Endothelial cell (in vitro differentiated cells): ENCODE measurements at regions not wholly inside any gene's neighbourhood (a gene's known extent, or its start where the extent isn't known, plus 50 kb on each side); places are given as distances from the start of the nearest gene placed in this dataset.

Experiments
- DNase-seq: peaks from one replicate; pipeline ENCODE4 v3.0.0; 2021; ENCODE audit warnings: low spot score
- H3K27ac Mint-ChIP-seq: one replicate; pipeline ENCODE4 v1.8.0; 2021; ENCODE audit warnings: mixed read lengths, inconsistent platforms; ENCODE audit not compliant: unreplicated experiment
- H3K27me3 Mint-ChIP-seq: one replicate; pipeline ENCODE4 v1.8.0; 2021; ENCODE audit warnings: mild to moderate bottlenecking, moderate library complexity, mixed read lengths, inconsistent platforms; ENCODE audit not compliant: unreplicated experiment
- H3K36me3 Mint-ChIP-seq: one replicate; pipeline ENCODE4 v1.8.0; 2021; ENCODE audit warnings: mild to moderate bottlenecking, low read depth, mixed read lengths, inconsistent platforms; ENCODE audit not compliant: unreplicated experiment
- H3K4me1 Mint-ChIP-seq: one replicate; pipeline ENCODE4 v1.8.0; 2021; ENCODE audit warnings: mild to moderate bottlenecking, mixed read lengths, inconsistent platforms; ENCODE audit not compliant: unreplicated experiment
- H3K4me3 Mint-ChIP-seq: one replicate; pipeline ENCODE4 v1.8.0; 2021; ENCODE audit warnings: mild to moderate bottlenecking, mixed read lengths, inconsistent platforms; ENCODE audit not compliant: unreplicated experiment
- H3K9me3 Mint-ChIP-seq: one replicate; pipeline ENCODE4 v1.8.0; 2021; ENCODE audit warnings: mixed read lengths, inconsistent platforms; ENCODE audit not compliant: unreplicated experiment
- CTCF ChIP-seq: fragments of 200-600 bp; sonication (generic); IDR thresholded peaks from one replicate; pipeline ENCODE4 v1.5.0; 2021; ENCODE audit warnings: antibody characterized with exemption; ENCODE audit not compliant: unreplicated experiment

GRCh38 chr10:131685007-131685406, 215.8 kb upstream of the PPP2R2D start:
- no peak for DNase-seq
- H3K9me3 Mint-ChIP-seq = no peaks in the 10 kb centered on the region
- peaks cover 6% of the 10 kb centered on the region for H3K27me3 Mint-ChIP-seq
- no peak for TF ChIP-seq CTCF
- H3K36me3 Mint-ChIP-seq = no peaks in the 10 kb centered on the region
- H3K4me1 Mint-ChIP-seq = no peaks in the 10 kb centered on the region
- no peak overlapping the region for H3K27ac Mint-ChIP-seq
- H3K4me3 Mint-ChIP-seq = no peak overlapping the region

DNA sequence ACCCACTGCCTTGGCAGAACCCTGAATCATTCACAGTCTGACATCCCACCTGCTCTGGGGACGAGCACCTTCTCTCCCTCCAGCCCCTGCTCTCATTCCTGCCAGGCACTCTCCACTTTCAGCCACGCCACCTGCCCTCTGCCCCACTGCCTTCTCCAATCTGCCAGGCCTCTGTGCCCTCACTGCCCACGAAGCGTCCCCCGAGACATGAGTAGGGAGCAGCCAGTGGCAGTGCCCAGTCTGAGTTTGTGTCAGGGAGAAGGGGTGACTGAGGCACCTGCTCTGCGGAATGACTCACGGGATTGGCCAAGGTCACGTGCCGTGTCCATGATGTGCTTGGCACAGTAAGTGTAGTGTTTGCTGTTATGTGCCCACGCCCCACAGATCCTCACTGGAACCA, 215.2 kb upstream of the PPP2R2D start:
- no peak for DNase-seq
- no peaks in the 10 kb centered on the region for H3K4me1 Mint-ChIP-seq
- H3K4me3 Mint-ChIP-seq = no peak overlapping the region
- no peaks in the 10 kb centered on the region for H3K36me3 Mint-ChIP-seq
- no peak for TF ChIP-seq CTCF
- H3K27me3 Mint-ChIP-seq = peaks cover 9% of the 10 kb centered on the region
- no peak overlapping the region for H3K27ac Mint-ChIP-seq
- H3K9me3 Mint-ChIP-seq = no peaks in the 10 kb centered on the region

GRCh38 chr10:131686781-131687420, 213.9 kb upstream of the PPP2R2D start:
- H3K27ac Mint-ChIP-seq = no peak overlapping the region
- H3K9me3 Mint-ChIP-seq = no peaks in the 10 kb centered on the region
- H3K27me3 Mint-ChIP-seq = peaks cover 14% of the 10 kb centered on the region
- no peak overlapping the region for H3K4me3 Mint-ChIP-seq
- no peak for DNase-seq
- no peaks in the 10 kb centered on the region for H3K4me1 Mint-ChIP-seq
- TF ChIP-seq CTCF = no peak
- no peaks in the 10 kb centered on the region for H3K36me3 Mint-ChIP-seq

- no peak overlapping the region for H3K4me3 Mint-ChIP-seq
- no peaks in the 10 kb centered on the region for H3K9me3 Mint-ChIP-seq
- no peaks in the 10 kb centered on the region for H3K36me3 Mint-ChIP-seq
- H3K27me3 Mint-ChIP-seq = peaks cover 18% of the 10 kb centered on the region
- no peak for DNase-seq
- no peak overlapping the region for H3K27ac Mint-ChIP-seq
- no peak for TF ChIP-seq CTCF
- no peaks in the 10 kb centered on the region for H3K4me1 Mint-ChIP-seq
Observed at GRCh38 chr10:131688304-131688703, 212.5 kb upstream of the PPP2R2D start.

GRCh38 chr10:131689016-131689415, 211.8 kb upstream of the PPP2R2D start:
- Mint-ChIP-seq H3K27ac (no peak overlapping the region), H3K9me3 (no peaks in the 10 kb centered on the region), H3K27me3 (peaks cover 18% of the 10 kb centered on the region), H3K4me3 (no peak overlapping the region), H3K36me3 (no peaks in the 10 kb centered on the region), H3K4me1 (no peaks in the 10 kb centered on the region)
- no peak for TF ChIP-seq CTCF
- no peak for DNase-seq
